CD4-positive, alpha-beta T cell treated with Interleukin-15 for 4 hours (primary cell): ENCODE measurements at regions not wholly inside any gene's neighbourhood (a gene's known extent, or its start where the extent isn't known, plus 50 kb on each side); places are given as distances from the start of the nearest gene placed in this dataset.
A peak's percentile ranks its signal among the peaks of the same experiment; 100 is the strongest.

ENCODE experiments used
- DNase-seq: peaks from one replicate; pipeline ENCODE4 v3.0.0-alpha.2; 2020; ENCODE audit warnings: low spot score

DNA sequence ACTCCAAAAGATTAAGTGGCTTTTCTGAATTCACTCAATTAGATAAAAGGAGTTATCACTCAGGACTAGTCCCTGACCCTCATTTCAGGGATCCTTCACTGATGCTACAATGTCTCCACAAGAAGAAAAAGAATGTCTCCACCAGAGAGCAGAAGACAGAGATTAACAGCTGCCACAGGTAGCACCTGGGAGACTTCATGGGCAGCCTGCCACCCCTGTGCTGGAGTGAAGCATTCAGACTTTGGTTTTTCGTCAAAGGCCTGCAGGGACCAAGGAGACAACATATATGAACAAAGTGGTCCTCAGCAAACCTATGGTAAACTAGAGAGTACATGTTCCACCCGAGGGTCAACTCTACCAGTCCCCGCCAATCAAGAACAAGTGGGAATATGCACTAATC lies 197.0 kb upstream of the ACVR2A start:
- no peak for DNase-seq

GRCh38 chr2:147646818-147647468 lies 197.9 kb upstream of the ACVR2A start:
- no peak for DNase-seq

GRCh38 chr2:147644491-147644890 lies 200.3 kb upstream of the ACVR2A start:
- no peak for DNase-seq

- no peak for DNase-seq
Measured at GRCh38 chr2:147642765-147643164, 202.1 kb upstream of the ACVR2A start.

GRCh38 chr2:147641651-147642050 lies 203.2 kb upstream of the ACVR2A start:
- DNase-seq, result no peak

DNA sequence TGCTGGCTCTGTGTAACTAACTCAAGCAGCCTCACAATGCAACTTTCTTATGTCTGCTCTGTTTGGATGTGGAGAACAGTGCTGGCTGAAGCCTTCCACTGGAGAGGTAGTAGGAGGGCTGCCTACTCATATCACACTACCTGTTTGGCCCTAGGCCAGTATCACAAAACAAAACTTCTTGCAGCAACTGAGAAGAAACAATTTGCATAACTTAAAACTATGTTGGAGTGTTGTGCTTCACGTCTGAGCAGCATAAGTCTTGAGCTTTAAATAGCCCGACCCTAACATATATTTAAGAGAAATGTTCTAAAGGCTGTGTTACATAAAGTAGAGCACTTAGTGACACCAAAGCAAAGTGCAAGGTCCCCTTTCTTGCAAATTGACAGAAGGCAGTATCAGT lies 204.9 kb upstream of the ACVR2A start:
- DNase-seq, result no peak

- DNase-seq, result no peak
Measured at GRCh38 chr2:147639386-147639785, 205.4 kb upstream of the ACVR2A start.

- no peak for DNase-seq
Measured at GRCh38 chr2:147636886-147637285, 207.9 kb upstream of the ACVR2A start.

GRCh38 chr2:147636238-147636882 lies 208.5 kb upstream of the ACVR2A start:
- no peak for DNase-seq

- DNase-seq, result no peak
Measured at GRCh38 chr2:147634826-147635225, 210.0 kb upstream of the ACVR2A start.

DNA sequence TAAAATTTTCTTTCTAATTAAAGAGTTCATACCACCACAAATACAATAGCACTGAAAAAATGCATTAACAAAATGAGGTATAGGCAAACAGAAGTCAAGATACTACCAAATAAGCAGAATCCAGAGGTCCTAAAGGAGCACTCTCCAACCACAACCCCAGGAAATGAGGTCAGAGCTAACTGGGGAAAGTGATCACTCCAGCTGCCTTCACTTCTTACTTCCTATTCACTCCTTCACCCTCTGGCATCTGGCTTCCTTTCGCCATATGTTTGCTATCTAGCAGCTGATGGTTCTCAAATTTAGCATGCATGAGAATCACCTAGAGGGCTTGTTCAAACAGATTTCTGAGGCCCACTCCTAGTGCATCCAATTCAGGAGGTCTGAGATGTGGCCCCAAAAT lies 212.6 kb upstream of the ACVR2A start:
- DNase-seq, result no peak

DNA sequence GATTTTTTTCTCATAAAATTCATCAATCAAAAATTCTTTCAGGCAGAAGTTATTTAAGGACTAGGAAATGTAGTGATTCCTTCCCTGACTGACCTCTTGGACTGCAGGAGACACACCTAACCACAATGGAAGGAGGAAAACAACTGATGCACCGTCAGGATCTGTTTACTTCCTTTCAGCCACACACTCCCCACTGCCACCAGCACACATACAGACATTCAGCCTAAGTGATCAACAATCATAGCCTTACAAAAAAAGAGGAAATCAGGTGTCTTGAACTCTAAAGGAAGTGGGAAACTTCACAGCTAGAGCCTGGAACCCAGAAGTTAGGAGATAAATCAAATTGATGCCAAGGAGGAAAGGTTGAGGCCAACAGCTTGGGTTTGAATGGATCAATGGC lies 213.5 kb upstream of the ACVR2A start:
- DNase-seq, result no peak

DNA sequence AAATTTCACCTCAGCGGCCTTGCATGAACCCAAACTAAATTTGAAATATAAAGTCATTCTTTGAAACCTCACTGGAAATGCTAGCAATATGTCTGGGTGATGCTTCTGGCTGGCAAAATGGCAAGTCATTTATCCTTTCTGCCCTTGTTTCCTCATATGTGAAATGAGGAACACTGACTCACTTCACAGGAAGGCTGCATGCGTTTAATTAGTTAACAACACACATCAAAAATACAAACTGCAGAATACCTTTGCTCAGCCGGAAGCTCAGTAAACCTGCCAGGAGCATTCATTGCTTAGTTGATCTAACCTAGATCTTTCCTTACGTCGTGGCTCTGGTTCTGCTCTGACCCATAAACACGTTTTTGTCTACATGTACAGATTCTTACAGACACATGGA lies 214.2 kb upstream of the ACVR2A start:
- peak; percentile 13 for DNase-seq

GRCh38 chr2:147628971-147629421 lies 215.8 kb upstream of the ACVR2A start:
- DNase-seq, result no peak

DNA sequence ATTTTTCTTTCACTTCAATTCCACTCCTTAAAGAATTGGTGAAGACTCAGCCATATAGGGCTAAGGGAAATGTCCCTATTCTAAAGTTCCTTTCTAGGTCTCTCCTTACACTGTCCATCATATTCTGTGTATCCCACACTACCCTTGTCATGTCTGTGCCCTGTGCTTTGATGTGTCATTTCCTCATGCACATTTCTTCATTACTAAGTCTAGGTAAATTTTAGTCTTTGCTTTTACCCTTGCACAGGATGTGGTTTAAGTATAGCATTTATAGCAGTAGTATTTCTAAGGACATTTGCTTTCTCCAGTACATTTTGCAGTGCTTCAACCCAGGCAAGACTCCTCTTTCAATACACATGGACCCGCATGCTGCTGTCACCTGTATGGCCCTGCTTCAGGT lies 221.5 kb upstream of the ACVR2A start:
- peak; percentile 34 for DNase-seq

DNA sequence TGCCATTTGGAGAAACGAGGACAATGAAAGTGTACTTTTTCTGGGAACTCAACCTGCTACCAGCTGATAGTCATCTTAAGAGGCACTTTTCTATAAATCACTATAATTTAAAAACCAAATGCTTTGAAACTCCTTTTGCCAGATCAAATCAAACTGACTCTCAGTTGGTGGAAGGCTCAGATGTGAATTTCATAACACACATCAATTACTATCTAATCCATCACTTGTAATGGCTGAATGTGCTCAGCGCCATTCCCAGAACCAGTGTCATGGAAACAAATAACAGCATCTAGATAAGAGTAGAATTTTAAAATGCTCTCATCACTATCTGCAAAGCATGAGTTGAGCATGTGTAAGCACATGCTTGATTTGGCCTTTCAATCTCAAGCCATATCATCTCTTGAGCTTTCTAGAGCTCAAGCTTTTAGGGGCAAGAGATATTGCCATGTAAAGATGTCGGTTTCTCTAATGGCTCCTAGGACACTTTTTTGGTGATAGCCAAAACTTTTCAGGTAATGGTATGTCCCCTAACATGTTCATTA lies 223.1 kb upstream of the ACVR2A start:
- no peak for DNase-seq

- DNase-seq, result no peak
Measured at GRCh38 chr2:147619808-147620207, 225.0 kb upstream of the ACVR2A start.

DNA sequence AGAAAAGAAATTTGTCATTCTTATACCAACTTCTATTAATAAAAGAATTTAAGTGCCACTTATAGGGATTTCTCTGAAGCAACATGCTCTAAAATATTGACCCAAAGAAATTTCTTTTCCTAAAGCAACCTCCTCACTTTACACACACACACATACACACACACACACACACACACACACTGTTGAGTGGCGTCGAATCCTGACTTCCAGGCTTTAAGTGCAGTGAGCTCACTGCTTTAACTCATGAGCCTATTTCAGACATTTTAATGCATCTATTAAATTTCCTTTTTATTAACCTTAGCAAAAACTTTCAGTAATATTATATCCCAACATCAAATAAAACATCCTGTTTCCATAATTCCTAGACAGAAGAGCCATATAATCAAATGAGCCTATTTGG lies 229.1 kb upstream of the ACVR2A start:
- DNase-seq, result no peak

DNA sequence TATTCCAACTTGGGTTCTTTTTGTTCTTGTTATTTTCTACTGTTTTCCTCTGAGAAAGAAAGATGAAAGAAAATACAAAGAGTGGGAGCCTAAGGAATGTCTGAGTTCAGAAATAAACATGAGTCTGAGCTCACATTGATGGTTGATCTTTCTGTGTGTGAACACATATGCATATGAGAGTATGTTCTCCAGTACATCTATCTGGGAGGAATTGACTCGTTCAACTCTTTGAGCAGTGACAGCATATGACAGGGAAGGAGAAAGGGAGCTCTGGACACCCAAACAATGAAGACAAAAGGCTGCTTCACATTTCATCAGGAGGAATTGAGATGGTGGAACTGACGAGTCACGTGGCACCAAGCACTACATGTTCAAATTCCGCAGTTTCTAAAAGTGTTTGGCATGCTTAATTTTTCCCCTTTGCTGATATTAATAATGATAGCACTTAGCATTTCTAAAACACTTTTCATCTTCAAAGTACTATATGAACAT lies 229.8 kb upstream of the ACVR2A start:
- DNase-seq, result no peak

GRCh38 chr2:147614471-147614870 lies 230.4 kb upstream of the ACVR2A start:
- no peak for DNase-seq

DNA sequence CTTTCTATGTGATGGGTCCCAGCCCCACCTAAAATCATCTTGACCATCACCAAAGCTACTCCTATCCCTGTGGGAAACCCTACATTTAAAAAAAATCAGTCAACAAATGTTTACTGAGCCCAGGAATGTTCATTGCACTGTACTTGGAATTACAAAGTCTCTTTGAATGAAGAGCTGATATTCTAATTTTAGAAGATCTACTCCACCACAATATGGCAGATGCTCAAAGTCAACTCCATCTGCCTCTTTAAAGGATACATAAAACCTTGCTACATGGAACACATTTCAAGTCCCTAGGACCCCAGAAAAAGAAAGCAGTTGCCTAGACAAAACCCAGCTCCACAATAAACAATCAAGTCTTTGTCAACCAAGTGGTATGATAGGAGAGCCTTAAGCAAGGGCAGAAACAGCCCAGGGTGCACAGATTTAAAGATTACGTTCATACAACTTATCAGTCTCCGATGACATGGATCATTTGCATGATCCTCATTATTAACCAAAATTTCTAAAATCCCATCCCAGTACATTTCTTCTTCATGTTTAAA lies 234.3 kb upstream of the ACVR2A start:
- DNase-seq, result no peak

DNA sequence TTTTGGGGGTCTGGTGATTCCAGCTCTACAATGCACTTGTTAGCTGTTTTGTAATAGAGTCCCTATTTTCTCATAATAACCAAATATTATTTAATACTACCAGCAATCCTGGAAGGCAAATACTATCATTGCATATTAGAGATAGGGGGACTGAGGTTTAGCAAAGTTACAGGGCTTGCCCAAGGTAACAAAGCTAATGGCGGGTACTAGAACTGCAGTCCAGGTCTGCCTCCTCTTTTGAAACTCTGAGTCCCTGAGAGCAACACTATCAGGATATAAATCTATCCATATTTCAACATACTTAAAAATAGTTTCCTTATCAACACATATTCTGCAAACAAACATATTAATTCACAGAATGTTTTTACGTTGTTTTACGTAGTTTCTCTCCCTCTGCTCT lies 235.5 kb upstream of the ACVR2A start:
- no peak for DNase-seq

GRCh38 chr2:147607379-147607778 lies 237.4 kb upstream of the ACVR2A start:
- no peak for DNase-seq
